Osteocyte (in vitro differentiated cells): ENCODE measurements at regions not wholly inside any gene's neighbourhood (a gene's known extent, or its start where the extent isn't known, plus 50 kb on each side); places are given as distances from the start of the nearest gene placed in this dataset.

Experiments
- DNase-seq: peaks from one replicate; pipeline ENCODE4 v3.0.0; 2021; ENCODE audit warnings: mixed read lengths; ENCODE audit not compliant: unreplicated experiment; ENCODE audit errors: extremely low spot score
- H3K27ac Mint-ChIP-seq: one replicate; pipeline ENCODE4 v1.8.0; 2021; ENCODE audit warnings: mild to moderate bottlenecking, mixed read lengths; ENCODE audit not compliant: unreplicated experiment
- H3K27me3 Mint-ChIP-seq: one replicate; pipeline ENCODE4 v1.8.0; 2021; ENCODE audit warnings: mixed read lengths; ENCODE audit not compliant: unreplicated experiment
- H3K36me3 Mint-ChIP-seq: one replicate; pipeline ENCODE4 v1.8.0; 2021; ENCODE audit warnings: mixed read lengths; ENCODE audit not compliant: unreplicated experiment
- H3K4me1 Mint-ChIP-seq: one replicate; pipeline ENCODE4 v1.8.0; 2021; ENCODE audit warnings: mixed read lengths; ENCODE audit not compliant: unreplicated experiment
- H3K4me3 Mint-ChIP-seq: one replicate; pipeline ENCODE4 v1.8.0; 2021; ENCODE audit warnings: mild to moderate bottlenecking, moderate library complexity, mixed read lengths; ENCODE audit not compliant: unreplicated experiment
- H3K9me3 Mint-ChIP-seq: one replicate; pipeline ENCODE4 v1.8.0; 2021; ENCODE audit warnings: mixed read lengths; ENCODE audit not compliant: unreplicated experiment
- CTCF ChIP-seq: fragments of 200-600 bp; sonication (generic); IDR thresholded peaks from 2 replicates; pipeline ENCODE4 v1.5.0; 2021; ENCODE audit warnings: antibody characterized with exemption, mild to moderate bottlenecking, moderate library complexity

GRCh38 chr14:38794677-38795076 lies 308.4 kb downstream of the SEC23A start:
- H3K27me3 Mint-ChIP-seq: no peaks in the 10 kb centered on the region
- no peaks in the 10 kb centered on the region for H3K9me3 Mint-ChIP-seq
- DNase-seq: no peak
- H3K36me3 Mint-ChIP-seq: no peaks in the 10 kb centered on the region
- no peak overlapping the region for H3K27ac Mint-ChIP-seq
- no peaks in the 10 kb centered on the region for H3K4me1 Mint-ChIP-seq
- no peak for TF ChIP-seq CTCF
- no peak overlapping the region for H3K4me3 Mint-ChIP-seq

- Mint-ChIP-seq H3K4me1 (no peaks in the 10 kb centered on the region), H3K36me3 (no peaks in the 10 kb centered on the region), H3K27ac (no peak overlapping the region), H3K27me3 (no peaks in the 10 kb centered on the region), H3K4me3 (no peak overlapping the region), H3K9me3 (no peaks in the 10 kb centered on the region)
- DNase-seq: no peak
- TF ChIP-seq CTCF: no peak
Measured at GRCh38 chr14:38791862-38792261, 311.2 kb downstream of the SEC23A start.

GRCh38 chr14:38790916-38791315 lies 312.1 kb downstream of the SEC23A start:
- Mint-ChIP-seq H3K4me1 (no peaks in the 10 kb centered on the region), H3K27ac (no peak overlapping the region), H3K27me3 (no peaks in the 10 kb centered on the region), H3K36me3 (no peaks in the 10 kb centered on the region), H3K4me3 (no peak overlapping the region), H3K9me3 (no peaks in the 10 kb centered on the region)
- TF ChIP-seq CTCF: no peak
- no peak for DNase-seq

- no peak for TF ChIP-seq CTCF
- Mint-ChIP-seq H3K4me1 (no peaks in the 10 kb centered on the region), H3K9me3 (no peaks in the 10 kb centered on the region), H3K27me3 (no peaks in the 10 kb centered on the region), H3K36me3 (no peaks in the 10 kb centered on the region), H3K27ac (no peak overlapping the region), H3K4me3 (no peak overlapping the region)
- DNase-seq: no peak
Measured at GRCh38 chr14:38789805-38790204, 313.2 kb downstream of the SEC23A start.

GRCh38 chr14:38788060-38788459 lies 315.0 kb downstream of the SEC23A start:
- no peak for TF ChIP-seq CTCF
- no peaks in the 10 kb centered on the region for H3K4me1 Mint-ChIP-seq

More at GRCh38 chr14:38788060-38788459, 315.0 kb downstream of the SEC23A start:
- Mint-ChIP-seq H3K9me3 (no peaks in the 10 kb centered on the region), H3K36me3 (no peaks in the 10 kb centered on the region), H3K27me3 (no peaks in the 10 kb centered on the region), H3K4me3 (no peak overlapping the region), H3K27ac (no peak overlapping the region)
- DNase-seq: no peak
